ENCODE measurements at regions not wholly inside any gene's neighbourhood (a gene's known extent, or its start where the extent isn't known, plus 50 kb on each side); places are given as distances from the start of the nearest gene placed in this dataset.

GRCh38 chr16:54407596-54407995 is 121.0 kb upstream of the IRX3 start:
- peak; percentile 79 for DNase-seq

- DNase-seq: no peak
Observed at GRCh38 chr16:54405478-54405877, 118.9 kb upstream of the IRX3 start.

- DNase-seq: no peak
Observed at GRCh38 chr16:54403580-54403979, 117.0 kb upstream of the IRX3 start.

- DNase-seq: no peak
Observed at GRCh38 chr16:54402873-54403272, 116.3 kb upstream of the IRX3 start.

- DNase-seq: peak; percentile 35
Observed at GRCh38 chr16:54402270-54402669, 115.7 kb upstream of the IRX3 start.

- no peak for DNase-seq
Observed at GRCh38 chr16:54400261-54400660, 113.7 kb upstream of the IRX3 start.

- DNase-seq: no peak
Observed at GRCh38 chr16:54398986-54399385, 112.4 kb upstream of the IRX3 start.

GRCh38 chr16:54397838-54398237 is 111.3 kb upstream of the IRX3 start:
- no peak for DNase-seq

GRCh38 chr16:54397190-54397835 is 110.7 kb upstream of the IRX3 start:
- peak; percentile 83 for DNase-seq

- DNase-seq: no peak
Observed at GRCh38 chr16:54389836-54390494, 103.4 kb upstream of the IRX3 start.

GRCh38 chr16:54385141-54385540 is 98.6 kb upstream of the IRX3 start:
- DNase-seq: no peak

- DNase-seq: no peak
Observed at GRCh38 chr16:54381601-54382313, 95.2 kb upstream of the IRX3 start.

- DNase-seq: no peak
Observed at GRCh38 chr16:54375071-54375470, 88.5 kb upstream of the IRX3 start.

- DNase-seq: peak; percentile 96
Observed at GRCh38 chr16:54373534-54374520, 87.2 kb upstream of the IRX3 start.

GRCh38 chr16:54370278-54371040 is 83.9 kb upstream of the IRX3 start:
- DNase-seq: no peak

GRCh38 chr16:54369861-54370260 is 83.3 kb upstream of the IRX3 start:
- DNase-seq: no peak

GRCh38 chr16:54366943-54367342 is 80.4 kb upstream of the IRX3 start:
- no peak for DNase-seq

- DNase-seq: no peak
Observed at GRCh38 chr16:54365990-54366634, 79.5 kb upstream of the IRX3 start.

GRCh38 chr16:54363766-54364165 is 77.2 kb upstream of the IRX3 start:
- DNase-seq: no peak

GRCh38 chr16:54362591-54363206 is 76.1 kb upstream of the IRX3 start:
- DNase-seq: no peak

- no peak for DNase-seq
Observed at GRCh38 chr16:54361246-54361645, 74.7 kb upstream of the IRX3 start.
